Gastroesophageal sphincter (tissue), 3 donors: ENCODE measurements at regions not wholly inside any gene's neighbourhood (a gene's known extent, or its start where the extent isn't known, plus 50 kb on each side); places are given as distances from the start of the nearest gene placed in this dataset.

ENCODE experiments used
- POLR2A ChIP-seq, 2 donors: fragments of 450-650 bp; IDR thresholded peaks; one replicate each; pipeline ENCODE4 v1.6.1; 2017; ENCODE audit warnings: antibody characterized with exemption in 2 of 2, mild to moderate bottlenecking in 2 of 2, moderate library complexity in 1 of 2
- POLR2AphosphoS5 ChIP-seq: sonication (generic); formaldehyde crosslinking; IDR thresholded peaks from one replicate; pipeline ENCODE4 v1.6.1; 2017; ENCODE audit warnings: antibody characterized with exemption
- TF ChIP-seq, protein P1 (sequence below), 4 experiments: fragments of 200-600 bp in 2 of 4; fragments of 450-650 bp in 2 of 4; sonication (generic) in 1 of 4; IDR thresholded peaks; one replicate each; pipeline ENCODE4 v1.5.1; 2017 to 2019; ENCODE audit warnings: antibody characterized with exemption in 4 of 4, mild to moderate bottlenecking in 2 of 4, moderate library complexity in 2 of 4

DNA sequence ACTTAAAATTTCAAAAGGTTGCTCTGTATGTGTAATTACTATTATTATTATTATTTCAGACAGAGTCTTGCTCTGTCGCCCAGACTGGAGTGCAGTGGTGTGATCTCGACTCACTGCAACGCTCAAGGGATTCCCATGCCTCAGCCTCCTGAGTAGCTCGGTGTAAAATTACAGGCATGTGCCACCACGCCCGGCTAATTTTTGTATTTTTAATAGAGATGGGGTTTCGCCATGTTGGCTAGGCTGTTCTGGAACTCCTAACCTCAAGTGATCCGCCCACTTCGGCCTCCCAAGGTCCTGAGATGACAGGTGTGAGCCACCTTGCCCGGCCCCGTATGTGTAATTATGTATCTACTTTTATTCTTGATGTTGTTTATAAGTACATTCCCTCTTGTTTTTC is 65.3 kb upstream of the ZNF217 start:
- TF ChIP-seq, protein P1, sequence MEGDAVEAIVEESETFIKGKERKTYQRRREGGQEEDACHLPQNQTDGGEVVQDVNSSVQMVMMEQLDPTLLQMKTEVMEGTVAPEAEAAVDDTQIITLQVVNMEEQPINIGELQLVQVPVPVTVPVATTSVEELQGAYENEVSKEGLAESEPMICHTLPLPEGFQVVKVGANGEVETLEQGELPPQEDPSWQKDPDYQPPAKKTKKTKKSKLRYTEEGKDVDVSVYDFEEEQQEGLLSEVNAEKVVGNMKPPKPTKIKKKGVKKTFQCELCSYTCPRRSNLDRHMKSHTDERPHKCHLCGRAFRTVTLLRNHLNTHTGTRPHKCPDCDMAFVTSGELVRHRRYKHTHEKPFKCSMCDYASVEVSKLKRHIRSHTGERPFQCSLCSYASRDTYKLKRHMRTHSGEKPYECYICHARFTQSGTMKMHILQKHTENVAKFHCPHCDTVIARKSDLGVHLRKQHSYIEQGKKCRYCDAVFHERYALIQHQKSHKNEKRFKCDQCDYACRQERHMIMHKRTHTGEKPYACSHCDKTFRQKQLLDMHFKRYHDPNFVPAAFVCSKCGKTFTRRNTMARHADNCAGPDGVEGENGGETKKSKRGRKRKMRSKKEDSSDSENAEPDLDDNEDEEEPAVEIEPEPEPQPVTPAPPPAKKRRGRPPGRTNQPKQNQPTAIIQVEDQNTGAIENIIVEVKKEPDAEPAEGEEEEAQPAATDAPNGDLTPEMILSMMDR (IDR thresholded peaks at IDR 0.05): no peak
- TF ChIP-seq POLR2A (IDR thresholded peaks at IDR 0.05) (no peak), POLR2AphosphoS5 (no peak)
